ENCODE measurements at regions not wholly inside any gene's neighbourhood (a gene's known extent, or its start where the extent isn't known, plus 50 kb on each side); places are given as distances from the start of the nearest gene placed in this dataset.
"Not testable (repeated sequence)": the region's sequence is repeated elsewhere in the genome, so short reads cannot be mapped to it uniquely, and the experiment has no call there.

- no peak for TF ChIP-seq ZNF274 (IDR thresholded peaks at IDR 0.05; ENCODE audit: low read depth, low read length)
- no peak overlapping the region for H3K4me3 ChIP-seq (ENCODE audit: low read length)
Measured at GRCh38 chr4:123651536-123652180, 255.1 kb downstream of the SPRY1 start.

DNA sequence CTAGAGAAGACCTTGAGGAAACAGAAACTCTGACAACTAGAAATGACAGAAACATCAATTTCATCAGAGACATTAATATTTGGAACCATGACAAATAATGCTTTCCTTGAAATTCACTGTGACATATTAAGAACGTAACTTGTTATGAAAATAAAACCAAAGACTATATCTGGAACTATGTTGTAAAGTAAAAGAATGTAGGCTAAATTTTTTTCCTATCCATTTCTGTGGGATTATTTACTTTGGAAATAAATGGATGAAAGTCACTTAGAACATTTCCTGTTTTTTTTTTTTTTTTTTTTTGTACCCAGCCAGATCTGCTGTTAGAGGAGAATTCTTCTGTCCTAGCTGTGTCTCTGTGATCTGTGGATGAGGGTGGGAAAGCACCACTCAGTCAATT, 255.9 kb downstream of the SPRY1 start:
- no peak overlapping the region for H3K4me3 ChIP-seq (ENCODE audit: low read length)
- TF ChIP-seq ZNF274 (IDR thresholded peaks at IDR 0.05; ENCODE audit: low read depth, low read length): no peak

GRCh38 chr4:123653236-123653635, 256.6 kb downstream of the SPRY1 start:
- no peak for TF ChIP-seq ZNF274 (IDR thresholded peaks at IDR 0.05; ENCODE audit: low read depth, low read length)
- H3K4me3 ChIP-seq (ENCODE audit: low read length): no peak overlapping the region

- not testable (repeated sequence) for H3K4me3 ChIP-seq (ENCODE audit: low read length)
Measured at GRCh38 chr4:123656746-123657294, 260.2 kb downstream of the SPRY1 start.

GRCh38 chr4:123657606-123658005, 261.0 kb downstream of the SPRY1 start:
- H3K4me3 ChIP-seq (ENCODE audit: low read length): not testable (repeated sequence)

- H3K4me3 ChIP-seq (ENCODE audit: low read length): no peak overlapping the region
- no peak for TF ChIP-seq ZNF274 (IDR thresholded peaks at IDR 0.05; ENCODE audit: low read depth, low read length)
Measured at GRCh38 chr4:123659262-123659661, 262.7 kb downstream of the SPRY1 start.

DNA sequence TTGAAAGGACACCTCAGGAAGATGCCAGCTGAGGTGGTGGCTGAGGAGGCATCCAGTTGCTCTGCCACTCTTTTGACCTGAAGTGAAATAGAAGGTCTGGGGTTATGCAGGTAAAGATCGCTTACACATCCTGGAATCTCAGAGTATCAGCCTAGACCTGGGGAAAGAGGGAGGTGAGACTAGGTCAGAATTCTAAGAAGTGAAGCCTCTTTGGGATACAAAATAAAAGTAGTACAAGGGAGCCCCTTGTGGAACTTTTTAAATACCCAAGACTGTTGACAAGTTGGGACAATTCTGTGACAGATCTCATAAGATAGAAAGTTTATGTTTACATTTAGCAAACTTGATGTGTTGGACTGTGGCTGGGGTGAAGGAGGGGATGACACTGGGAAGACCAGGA, 263.1 kb downstream of the SPRY1 start:
- no peak overlapping the region for H3K4me3 ChIP-seq (ENCODE audit: low read length)
- TF ChIP-seq ZNF274 (IDR thresholded peaks at IDR 0.05; ENCODE audit: low read depth, low read length): no peak

- no peak for TF ChIP-seq ZNF274 (IDR thresholded peaks at IDR 0.05; ENCODE audit: low read depth, low read length)
- no peak overlapping the region for H3K4me3 ChIP-seq (ENCODE audit: low read length)
Measured at GRCh38 chr4:123661080-123661737, 264.6 kb downstream of the SPRY1 start.

- H3K4me3 ChIP-seq (ENCODE audit: low read length): no peak overlapping the region
- no peak for TF ChIP-seq ZNF274 (IDR thresholded peaks at IDR 0.05; ENCODE audit: low read depth, low read length)
Measured at GRCh38 chr4:123662827-123663226, 266.2 kb downstream of the SPRY1 start.

DNA sequence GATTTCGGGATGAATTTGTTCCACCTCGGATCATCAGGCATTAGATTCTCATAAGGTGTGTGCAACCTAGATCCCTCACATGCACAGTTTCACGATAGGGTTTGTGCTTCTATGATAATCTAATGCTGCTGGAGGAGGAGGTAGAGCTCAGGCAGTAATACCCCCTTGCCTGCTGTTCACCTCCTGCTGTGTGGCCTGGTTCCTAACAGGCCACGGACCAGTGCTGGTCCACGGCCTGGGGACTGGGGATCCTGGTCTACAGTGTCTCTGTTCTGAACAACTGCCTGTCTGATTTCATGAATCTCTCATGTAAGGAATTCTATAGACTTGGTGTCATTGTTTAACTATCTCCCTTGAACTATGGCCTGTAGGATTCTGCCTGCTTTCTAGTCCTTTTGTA, 269.9 kb downstream of the SPRY1 start:
- H3K4me3 ChIP-seq (ENCODE audit: low read length): no peak overlapping the region
- TF ChIP-seq ZNF274 (IDR thresholded peaks at IDR 0.05; ENCODE audit: low read depth, low read length): no peak

DNA sequence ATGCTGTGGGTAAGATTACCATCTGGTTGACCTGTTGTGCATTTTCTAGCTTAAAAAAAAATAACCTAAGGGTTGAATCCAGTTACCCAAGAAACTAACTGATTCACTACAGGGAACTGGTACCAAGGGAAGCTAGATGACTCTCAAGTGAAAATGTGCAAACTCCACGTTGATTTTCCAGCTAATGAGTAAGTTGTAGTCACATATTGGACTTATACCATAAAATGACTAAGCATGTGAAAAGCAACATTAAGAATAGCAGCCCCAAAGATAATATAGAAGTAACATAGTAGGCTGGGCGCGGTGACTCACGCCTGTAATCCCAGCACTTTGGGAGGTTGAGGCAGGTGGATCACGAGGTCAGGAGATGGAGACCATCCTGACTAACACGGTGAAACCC, 270.9 kb downstream of the SPRY1 start:
- no peak overlapping the region for H3K4me3 ChIP-seq (ENCODE audit: low read length)
- TF ChIP-seq ZNF274 (IDR thresholded peaks at IDR 0.05; ENCODE audit: low read depth, low read length): no peak

GRCh38 chr4:123667991-123668390, 271.4 kb downstream of the SPRY1 start:
- no peak overlapping the region for H3K4me3 ChIP-seq (ENCODE audit: low read length)
- no peak for TF ChIP-seq ZNF274 (IDR thresholded peaks at IDR 0.05; ENCODE audit: low read depth, low read length)

DNA sequence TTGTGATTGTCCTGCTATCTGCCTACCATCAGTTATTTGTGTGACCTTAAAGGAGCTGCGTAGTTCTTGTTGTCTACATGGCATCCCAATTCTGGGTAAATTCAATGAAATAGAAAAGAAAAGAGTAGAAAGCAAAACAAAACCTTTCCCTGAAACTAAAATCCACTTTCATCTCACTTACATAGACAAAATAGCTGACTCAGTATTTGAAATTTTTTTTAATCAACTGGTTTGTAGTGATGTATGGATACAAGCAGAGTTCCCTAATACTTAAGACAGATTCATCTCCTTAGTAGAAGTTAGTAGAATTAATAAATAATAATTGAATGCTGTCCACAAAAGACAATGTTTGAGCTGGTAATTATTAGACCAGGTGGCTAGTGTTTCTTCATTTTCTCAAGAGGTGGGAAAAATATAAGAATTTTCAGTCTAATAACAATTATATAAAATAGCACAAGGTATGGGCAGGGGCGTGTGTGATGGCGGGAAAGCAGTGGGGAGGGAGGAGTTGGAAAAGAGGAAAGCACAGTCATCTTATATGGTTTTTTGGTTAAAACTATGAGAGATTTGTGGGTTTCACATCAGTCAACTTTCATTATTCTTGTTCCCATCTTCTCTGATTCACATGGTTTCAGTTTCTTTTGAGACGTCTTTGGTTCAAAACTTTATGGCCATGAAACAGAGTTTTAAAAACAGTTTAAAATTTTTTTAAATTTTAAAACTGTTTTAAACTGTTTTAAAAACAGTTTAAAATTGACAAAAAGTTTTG, 275.2 kb downstream of the SPRY1 start:
- no peak overlapping the region for H3K4me3 ChIP-seq (ENCODE audit: low read length)
- no peak for TF ChIP-seq ZNF274 (IDR thresholded peaks at IDR 0.05; ENCODE audit: low read depth, low read length)

- H3K4me3 ChIP-seq (ENCODE audit: low read length): no peak overlapping the region
- TF ChIP-seq ZNF274 (IDR thresholded peaks at IDR 0.05; ENCODE audit: low read depth, low read length): no peak
Measured at GRCh38 chr4:123672987-123673386, 276.4 kb downstream of the SPRY1 start.

GRCh38 chr4:123673971-123674370, 277.4 kb downstream of the SPRY1 start:
- no peak for TF ChIP-seq ZNF274 (IDR thresholded peaks at IDR 0.05; ENCODE audit: low read depth, low read length)
- H3K4me3 ChIP-seq (ENCODE audit: low read length): no peak overlapping the region

Measured in GM08714 (cell line).